OCI-LY7 (cell line): ENCODE measurements at regions not wholly inside any gene's neighbourhood (a gene's known extent, or its start where the extent isn't known, plus 50 kb on each side); places are given as distances from the start of the nearest gene placed in this dataset.

Source experiments
- BruUV-seq: library from RNA; stranded (reverse); fragments of 400-500 nt; replicated peaks from 2 replicates; lab custom pipeline; 2021; lab: Mats Ljungman, UMichigan
- CTCF ChIA-PET: fragments of 300-600 bp; sonication (Branson Sonifier 250); formaldehyde crosslinking; loops from one replicate; lab custom pipeline; 2022; ENCODE audit warnings: antibody characterized with exemption; ENCODE audit not compliant: unreplicated experiment; lab: Charles Lee
- POLR2A ChIA-PET: fragments of 300-600 bp; sonication (Branson Sonifier 250); formaldehyde crosslinking; loops from one replicate; lab custom pipeline; 2022; ENCODE audit warnings: antibody characterized with exemption; lab: Charles Lee
- DNase-seq: peaks from one replicate; pipeline ENCODE4 v3.0.0-alpha.2; 2015; ENCODE audit warnings: low spot score
- H2AFZ ChIP-seq: fragments of 200-600 bp; sonication (generic), shearing (Covaris generic); 2 replicates; pipeline ENCODE4 v1.6.1; 2014; ENCODE audit warnings: mild to moderate bottlenecking, antibody characterized with exemption, low read length, moderate library complexity
- H3K27ac ChIP-seq: fragments of 200-600 bp; sonication (generic); 2 replicates; pipeline ENCODE4 v1.5.1; 2014; ENCODE audit warnings: mixed run types, low read depth, mild to moderate bottlenecking, moderate library complexity, low read length, inconsistent platforms; ENCODE audit not compliant: poor library complexity, severe bottlenecking
- H3K36me3 ChIP-seq: fragments of 200-600 bp; sonication (generic); 2 replicates; pipeline ENCODE4 v1.6.1; 2014; ENCODE audit warnings: mild to moderate bottlenecking, antibody characterized with exemption, low read length, moderate library complexity, mixed read lengths; ENCODE audit not compliant: insufficient read depth
- H3K4me1 ChIP-seq: fragments of 200-600 bp; sonication (generic); 2 replicates; pipeline ENCODE4 v1.5.1; 2014; ENCODE audit warnings: mild to moderate bottlenecking, low read length; ENCODE audit not compliant: insufficient read depth, poor library complexity, severe bottlenecking
- H3K4me2 ChIP-seq: fragments of 200-600 bp; sonication (generic); 2 replicates; pipeline ENCODE4 v1.6.1; 2014; ENCODE audit warnings: mild to moderate bottlenecking, low read length
- H3K4me3 ChIP-seq: fragments of 200-600 bp; sonication (generic); 2 replicates; pipeline ENCODE4 v1.5.1; 2014; ENCODE audit warnings: mild to moderate bottlenecking, low read depth, low read length; ENCODE audit not compliant: poor library complexity, severe bottlenecking
- H3K79me2 ChIP-seq: fragments of 200-600 bp; sonication (generic); 2 replicates; pipeline ENCODE4 v1.6.1; 2016; ENCODE audit warnings: low read depth, mild to moderate bottlenecking, low read length, moderate library complexity, mixed read lengths; ENCODE audit not compliant: insufficient read depth
- H3K9me2 ChIP-seq: fragments of 200-600 bp; sonication (generic); 2 replicates; pipeline ENCODE4 v1.6.1; 2016; ENCODE audit warnings: mild to moderate bottlenecking, low read length, mixed read lengths; ENCODE audit not compliant: insufficient read depth
- H3K9me3 ChIP-seq: fragments of 200-600 bp; sonication (generic); 2 replicates; pipeline ENCODE4 v1.6.1; 2014; ENCODE audit warnings: mild to moderate bottlenecking, mixed run types, low read length, mixed read lengths
- H4K20me1 ChIP-seq: fragments of 200-600 bp; sonication (generic); 2 replicates; pipeline ENCODE4 v1.6.1; 2014; ENCODE audit warnings: mild to moderate bottlenecking, antibody characterized with exemption, low read length, moderate library complexity, mixed read lengths; ENCODE audit not compliant: insufficient read depth
- EZH2phosphoT487 ChIP-seq: fragments of 200-600 bp; sonication (generic); IDR thresholded peaks from 2 replicates; pipeline ENCODE4 v1.6.1; 2018; ENCODE audit warnings: low read depth, borderline replicate concordance, mild to moderate bottlenecking, mixed run types, antibody characterized with exemption, low read length, moderate library complexity, mixed read lengths
- intact Hi-C: fragments of 100-400 bp; cut with micrococcal nuclease; formaldehyde crosslinking; loops from one replicate; pipeline ENCODE4 v1.10.0; 2022; ENCODE audit not compliant: unreplicated experiment
- TF ChIP-seq, protein P1 (sequence below): fragments of 200-600 bp; sonication (generic); conservative IDR thresholded peaks from 2 replicates; pipeline ENCODE4 v1.5.1; 2014; ENCODE audit warnings: mild to moderate bottlenecking, antibody characterized with exemption, low read length, moderate library complexity, mixed read lengths

DNA sequence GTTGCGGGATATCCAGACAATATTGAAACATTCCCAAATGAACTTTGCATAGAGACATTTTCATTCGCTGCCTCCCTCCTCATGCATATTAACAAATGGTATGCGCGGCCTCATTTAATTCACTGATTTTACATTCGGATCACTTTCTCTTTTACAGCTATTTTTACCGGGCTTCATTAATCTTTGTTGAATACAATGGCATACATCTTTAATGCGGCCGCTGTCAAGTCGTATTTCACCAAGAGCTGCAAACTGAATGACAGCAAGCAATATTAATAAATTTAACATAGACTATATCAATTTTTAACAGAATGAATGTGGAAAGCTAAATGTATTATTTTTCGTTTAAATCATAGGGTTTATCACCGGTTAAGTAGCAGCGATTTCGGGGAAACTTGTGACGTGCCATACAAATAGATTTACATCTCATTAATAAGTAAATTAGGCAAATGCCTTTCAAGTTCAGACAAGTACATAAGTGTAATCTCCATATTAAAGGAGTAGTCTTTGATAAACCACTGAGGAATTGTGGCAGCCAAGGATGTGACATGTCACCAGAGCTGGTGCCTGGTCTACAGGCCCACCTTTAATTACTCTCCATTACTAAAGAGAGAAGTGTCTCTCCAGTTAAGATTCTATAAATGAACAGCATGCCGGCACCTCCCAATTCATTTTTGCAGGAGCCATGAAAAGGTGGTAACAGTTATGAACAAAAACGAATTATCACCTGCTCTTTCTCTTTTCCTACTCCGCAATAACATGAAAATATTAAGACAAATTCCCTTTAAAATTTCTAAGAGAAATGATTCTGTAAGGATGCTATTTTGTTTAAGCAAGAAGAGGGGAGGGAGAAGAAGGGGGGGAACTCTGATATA lies 568.9 kb upstream of the MKI67 start:
- no peaks in the 10 kb centered on the region for H3K36me3 ChIP-seq
- H3K9me3 ChIP-seq, result no peaks in the 10 kb centered on the region
- POLR2A ChIA-PET, result interaction anchor here (0.9 to 1.1 kb wide), 2 partner anchors 10 to 53 kb away, joined by 3 read pairs; no protein-coding TSS in a partner anchor
- DNase-seq, result no peak
- intact Hi-C loops, result no loop called here
- H3K79me2 ChIP-seq, result no peaks in the 10 kb centered on the region
- CTCF ChIA-PET, result no interaction called here
- no peak overlapping the region for H3K4me3 ChIP-seq
- no peak overlapping the region for H3K4me2 ChIP-seq
- H3K27ac ChIP-seq, result no peak overlapping the region
- H4K20me1 ChIP-seq, result no peaks in the 10 kb centered on the region
- no peaks in the 10 kb centered on the region for H3K9me2 ChIP-seq
- H2AFZ ChIP-seq, result no peak overlapping the region
- H3K4me1 ChIP-seq, result no peaks in the 10 kb centered on the region
- TF ChIP-seq EZH2phosphoT487, result no peak
- TF ChIP-seq, protein P1, sequence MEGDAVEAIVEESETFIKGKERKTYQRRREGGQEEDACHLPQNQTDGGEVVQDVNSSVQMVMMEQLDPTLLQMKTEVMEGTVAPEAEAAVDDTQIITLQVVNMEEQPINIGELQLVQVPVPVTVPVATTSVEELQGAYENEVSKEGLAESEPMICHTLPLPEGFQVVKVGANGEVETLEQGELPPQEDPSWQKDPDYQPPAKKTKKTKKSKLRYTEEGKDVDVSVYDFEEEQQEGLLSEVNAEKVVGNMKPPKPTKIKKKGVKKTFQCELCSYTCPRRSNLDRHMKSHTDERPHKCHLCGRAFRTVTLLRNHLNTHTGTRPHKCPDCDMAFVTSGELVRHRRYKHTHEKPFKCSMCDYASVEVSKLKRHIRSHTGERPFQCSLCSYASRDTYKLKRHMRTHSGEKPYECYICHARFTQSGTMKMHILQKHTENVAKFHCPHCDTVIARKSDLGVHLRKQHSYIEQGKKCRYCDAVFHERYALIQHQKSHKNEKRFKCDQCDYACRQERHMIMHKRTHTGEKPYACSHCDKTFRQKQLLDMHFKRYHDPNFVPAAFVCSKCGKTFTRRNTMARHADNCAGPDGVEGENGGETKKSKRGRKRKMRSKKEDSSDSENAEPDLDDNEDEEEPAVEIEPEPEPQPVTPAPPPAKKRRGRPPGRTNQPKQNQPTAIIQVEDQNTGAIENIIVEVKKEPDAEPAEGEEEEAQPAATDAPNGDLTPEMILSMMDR, result no peak
- no TSS peak for BruUV-seq

DNA sequence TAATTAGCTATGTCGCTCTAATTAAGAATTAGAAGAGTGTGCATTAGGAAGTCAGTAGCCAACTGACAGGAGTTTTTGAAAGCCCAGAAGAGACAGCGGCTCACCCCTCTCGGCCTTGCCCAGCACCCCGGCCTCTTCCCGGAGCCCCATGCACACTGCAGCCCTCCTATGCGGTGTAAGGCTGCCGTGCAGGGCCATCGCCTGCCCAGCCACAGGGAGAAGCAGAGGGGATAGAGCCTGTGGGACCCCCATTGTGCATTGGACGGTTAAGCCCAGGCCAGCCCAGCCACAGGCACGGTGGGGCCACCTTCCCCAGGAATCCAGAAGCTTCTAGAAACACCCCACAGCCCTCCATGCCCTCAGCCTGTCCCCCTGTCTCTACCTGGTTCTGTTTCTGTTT lies 569.7 kb upstream of the MKI67 start:
- Histone ChIP-seq H3K4me2 (no peak overlapping the region), H2AFZ (no peak overlapping the region), H3K4me3 (no peak overlapping the region), H3K9me3 (no peaks in the 10 kb centered on the region), H3K79me2 (no peaks in the 10 kb centered on the region), H3K4me1 (no peaks in the 10 kb centered on the region), H3K9me2 (no peaks in the 10 kb centered on the region), H3K36me3 (no peaks in the 10 kb centered on the region), H3K27ac (no peak overlapping the region), H4K20me1 (no peaks in the 10 kb centered on the region)
- no peak for DNase-seq
- no TSS peak for BruUV-seq
- ChIA-PET CTCF (no interaction called here), POLR2A (interaction anchor here (0.6 to 1.1 kb wide), 3 partner anchors 9 to 1359 kb away, joined by 3 to 7 read pairs (median 3); no protein-coding TSS in a partner anchor)
- TF ChIP-seq, protein P1, result no peak
- TF ChIP-seq EZH2phosphoT487, result no peak
- intact Hi-C loops, result no loop called here

DNA sequence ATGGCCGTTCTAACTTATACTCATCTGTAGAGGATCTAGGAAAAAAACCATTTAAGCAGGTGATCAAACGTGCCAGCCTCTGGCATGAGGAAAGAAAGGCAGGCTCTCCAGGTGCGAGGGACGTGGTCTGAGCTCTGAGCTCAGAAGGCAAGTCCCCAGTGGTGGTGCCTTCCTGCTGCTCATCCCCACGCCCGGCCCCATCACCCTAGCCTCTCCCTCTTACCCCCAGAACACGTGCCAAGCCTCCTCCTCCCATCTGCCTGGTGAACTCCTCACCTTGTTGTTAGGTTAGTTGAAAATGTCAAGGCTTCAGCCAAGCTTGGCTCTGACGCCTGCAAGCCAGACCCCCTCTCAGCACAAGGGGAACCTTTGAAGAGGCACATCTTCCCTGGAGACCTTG lies 571.2 kb upstream of the MKI67 start:
- intact Hi-C loops, result no loop called here
- TF ChIP-seq EZH2phosphoT487, result no peak
- TF ChIP-seq, protein P1, result no peak
- Histone ChIP-seq H3K27ac (no peak overlapping the region), H3K4me3 (no peak overlapping the region), H3K9me2 (no peaks in the 10 kb centered on the region), H3K79me2 (no peaks in the 10 kb centered on the region), H3K4me1 (no peaks in the 10 kb centered on the region), H3K9me3 (no peaks in the 10 kb centered on the region), H2AFZ (no peak overlapping the region), H3K4me2 (no peak overlapping the region), H3K36me3 (no peaks in the 10 kb centered on the region), H4K20me1 (no peaks in the 10 kb centered on the region)
- no peak for DNase-seq
- BruUV-seq, result no TSS peak
- POLR2A ChIA-PET, result no interaction called here
- CTCF ChIA-PET, result no interaction called here
